Endothelial cell of umbilical vein (primary cell): ENCODE measurements at regions not wholly inside any gene's neighbourhood (a gene's known extent, or its start where the extent isn't known, plus 50 kb on each side); places are given as distances from the start of the nearest gene placed in this dataset.

Experiments used
- BruUV-seq: library from RNA; stranded (reverse); fragments of 400-500 nt; replicated peaks from 2 replicates; lab custom pipeline; 2021; lab: Mats Ljungman, UMichigan
- CTCF ChIA-PET: fragments of 300-600, 350-600 bp; sonication (Branson Sonifier 250); formaldehyde crosslinking; loops from one replicate; lab custom pipeline; 2021; ENCODE audit warnings: antibody characterized with exemption, inconsistent platforms; lab: Charles Lee
- POLR2A ChIA-PET: fragments of 300-600, 350-600 bp; sonication (Branson Sonifier 250); formaldehyde crosslinking; loops from one replicate; lab custom pipeline; 2021; ENCODE audit warnings: antibody characterized with exemption, inconsistent platforms; lab: Charles Lee
- DNase-seq: peaks from one replicate; pipeline ENCODE4 v3.0.0-alpha.2; 2011; ENCODE audit warnings: low read depth, low spot score
- FAIRE-seq: peaks from 2 replicates; lab custom pipeline; 2011; peaks lifted over from hg19 to GRCh38; lab: Jason Lieb, UNC
- H2AFZ ChIP-seq: 2 replicates; pipeline ENCODE4 v1.6.0; 2012; ENCODE audit warnings: low read depth, low read length, control low read depth, inconsistent platforms
- H3K27ac ChIP-seq: 2 replicates; pipeline ENCODE4 v1.5.1; 2011; ENCODE audit warnings: low read depth, mild to moderate bottlenecking, control low read depth, low read length, moderate library complexity; ENCODE audit not compliant: insufficient read depth
- H3K27me3 ChIP-seq, 2 experiments: 2 replicates each; pipeline versions ENCODE4 v1.6.0 to v1.6.1; 2011; ENCODE audit warnings: low read length in 2 of 2, mixed read lengths in 1 of 2; ENCODE audit not compliant: control insufficient read depth in 2 of 2, insufficient read depth in 2 of 2
- H3K36me3 ChIP-seq, 2 experiments: 2 replicates in 1 of 2; 3 replicates in 1 of 2; pipeline ENCODE4 v1.5.1; 2011; ENCODE audit warnings: low read length in 2 of 2, mild to moderate bottlenecking in 1 of 2, moderate library complexity in 1 of 2; ENCODE audit not compliant: control insufficient read depth in 2 of 2, insufficient read depth in 2 of 2; ENCODE audit errors: extremely low read depth in 1 of 2
- H3K4me1 ChIP-seq: 3 replicates; pipeline ENCODE4 v1.5.1; 2011; ENCODE audit warnings: mild to moderate bottlenecking, low read length; ENCODE audit not compliant: control insufficient read depth, insufficient read depth; ENCODE audit errors: extremely low read depth
- H3K4me2 ChIP-seq: 2 replicates; pipeline ENCODE4 v1.6.1; 2011; ENCODE audit warnings: low read length, control low read depth, mixed read lengths; ENCODE audit not compliant: insufficient read depth
- H3K4me3 ChIP-seq, 3 experiments: fragments of 200-600 bp in 1 of 3; sonication (generic), shearing (Covaris generic) in 1 of 3; replicated peaks in 1 of 3; 2 replicates each; pipeline ENCODE4 v1.5.1; 2011 to 2016; ENCODE audit warnings: control low read depth in 3 of 3, low read length in 3 of 3, mild to moderate bottlenecking in 2 of 3, inconsistent platforms in 1 of 3, low read depth in 1 of 3, moderate library complexity in 1 of 3; ENCODE audit not compliant: insufficient read depth in 1 of 3
- H3K79me2 ChIP-seq: 2 replicates; pipeline ENCODE4 v1.6.0; 2012; ENCODE audit warnings: low read length, inconsistent platforms; ENCODE audit not compliant: control insufficient read depth, insufficient read depth
- H3K9ac ChIP-seq: replicated peaks from 2 replicates; pipeline ENCODE3; 2011; ENCODE audit warnings: low read length, control low read depth; ENCODE audit not compliant: insufficient read depth; ENCODE audit errors: extremely low read depth
- H3K9me1 ChIP-seq: replicated peaks from 3 replicates; pipeline ENCODE4 v1.6.0; 2011; ENCODE audit warnings: mild to moderate bottlenecking, low read length; ENCODE audit not compliant: control insufficient read depth, insufficient read depth; ENCODE audit errors: extremely low read depth
- H3K9me3 ChIP-seq: replicated peaks from 2 replicates; pipeline ENCODE4 v1.5.1; 2012; ENCODE audit warnings: low read length, inconsistent platforms; ENCODE audit not compliant: control insufficient read depth, insufficient read depth
- H4K20me1 ChIP-seq: replicated peaks from 2 replicates; pipeline ENCODE3; 2011; ENCODE audit warnings: mild to moderate bottlenecking, low read length; ENCODE audit not compliant: control insufficient read depth, insufficient read depth; ENCODE audit errors: extremely low read depth
- EZH2 ChIP-seq: IDR thresholded peaks from 2 replicates; pipeline ENCODE4 v1.6.1; 2012; ENCODE audit warnings: borderline replicate concordance, low read depth, mild to moderate bottlenecking, moderate library complexity, low read length, inconsistent platforms; ENCODE audit not compliant: severe bottlenecking
- FOS ChIP-seq: IDR thresholded peaks from 2 replicates; pipeline ENCODE4 v1.6.1; 2011; ENCODE audit warnings: mild to moderate bottlenecking, low read length, moderate library complexity, borderline replicate concordance; ENCODE audit not compliant: insufficient read depth
- GATA2 ChIP-seq: IDR thresholded peaks from 2 replicates; pipeline ENCODE4 v1.7.0; 2011; ENCODE audit warnings: low read depth, mild to moderate bottlenecking, moderate library complexity, mixed read lengths, low read length; ENCODE audit not compliant: insufficient read length, insufficient read depth
- JUN ChIP-seq: IDR thresholded peaks from 2 replicates; pipeline ENCODE4 v1.6.1; 2011; ENCODE audit warnings: borderline replicate concordance, low read depth; ENCODE audit not compliant: insufficient read length, insufficient read depth
- MYC ChIP-seq: IDR thresholded peaks from one replicate; pipeline ENCODE4 v1.6.1; 2011; ENCODE audit warnings: mild to moderate bottlenecking, low read depth, low read length
- POLR2A ChIP-seq: IDR thresholded peaks from 2 replicates; pipeline ENCODE4 v1.6.1; 2012; ENCODE audit warnings: low read depth, mild to moderate bottlenecking, control low read depth, low read length
- POLR2AphosphoS5 ChIP-seq: IDR thresholded peaks from 2 replicates; pipeline ENCODE4 v1.6.1; 2012; ENCODE audit warnings: low read depth, mild to moderate bottlenecking, control low read depth, low read length, moderate library complexity; ENCODE audit not compliant: insufficient read depth
- dilution Hi-C: fragments of 300-500 bp; cut with MboI; formaldehyde crosslinking; loops from one replicate; pipeline ENCODE4 v1.15.0; 2019; ENCODE audit warnings: low sequenced_read_pairs; ENCODE audit not compliant: extremely low pct_ligation_motif_present
- intact Hi-C: fragments of 100-400 bp; cut with micrococcal nuclease; formaldehyde crosslinking; loops from one replicate; pipeline ENCODE4 v1.10.0; 2022
- TF ChIP-seq, protein P1 (sequence below), 2 donors: IDR thresholded peaks; 1 replicate in 1 of 2; 2 replicates in 1 of 2; pipeline ENCODE4 v1.5.1; 2011; ENCODE audit warnings: low read length in 2 of 2, mild to moderate bottlenecking in 2 of 2, moderate library complexity in 2 of 2, control low read depth in 1 of 2, inconsistent platforms in 1 of 2, low read depth in 1 of 2; ENCODE audit not compliant: insufficient read depth in 1 of 2; ENCODE audit errors: extremely low read depth in 1 of 2
- TF ChIP-seq, protein P2 (sequence below): IDR thresholded peaks from 2 replicates; pipeline ENCODE4 v1.6.1; 2011; ENCODE audit not compliant: insufficient read depth, insufficient read length

DNA sequence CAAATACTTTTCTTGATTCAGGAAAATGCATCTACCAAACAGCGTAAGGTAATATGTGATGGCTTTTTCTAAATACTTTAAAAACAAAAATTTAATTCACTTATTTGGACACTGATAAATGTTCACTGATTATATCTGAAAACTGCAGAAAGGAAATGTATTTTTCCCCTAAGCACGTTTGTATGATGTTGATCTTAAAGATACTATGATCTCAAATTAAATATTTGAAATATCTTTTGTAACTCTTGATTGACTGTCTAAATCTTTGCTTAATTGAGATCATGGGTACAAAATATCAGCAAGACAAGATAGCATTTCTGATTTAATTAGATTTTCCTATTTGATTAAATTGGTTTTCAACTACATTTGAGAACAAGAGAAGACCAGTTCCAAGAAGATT lies 281.0 kb upstream of the UGT8 start:
- H3K36me3 ChIP-seq: no peaks in the 10 kb centered on the region
- no peak overlapping the region for H3K4me3 ChIP-seq
- DNase-seq (no peak), FAIRE-seq (no peak)
- no TSS peak for BruUV-seq
- no peak overlapping the region for H3K4me2 ChIP-seq
- dilution Hi-C loops (no loop called here), intact Hi-C loops (no loop called here)
- H3K27me3 ChIP-seq: no peaks in the 10 kb centered on the region
- no peaks in the 10 kb centered on the region for H3K79me2 ChIP-seq
- TF ChIP-seq MYC (no peak), POLR2AphosphoS5 (no peak), POLR2A (no peak), GATA2 (no peak), JUN (no peak), FOS (no peak), EZH2 (no peak)
- TF ChIP-seq, protein P1, sequence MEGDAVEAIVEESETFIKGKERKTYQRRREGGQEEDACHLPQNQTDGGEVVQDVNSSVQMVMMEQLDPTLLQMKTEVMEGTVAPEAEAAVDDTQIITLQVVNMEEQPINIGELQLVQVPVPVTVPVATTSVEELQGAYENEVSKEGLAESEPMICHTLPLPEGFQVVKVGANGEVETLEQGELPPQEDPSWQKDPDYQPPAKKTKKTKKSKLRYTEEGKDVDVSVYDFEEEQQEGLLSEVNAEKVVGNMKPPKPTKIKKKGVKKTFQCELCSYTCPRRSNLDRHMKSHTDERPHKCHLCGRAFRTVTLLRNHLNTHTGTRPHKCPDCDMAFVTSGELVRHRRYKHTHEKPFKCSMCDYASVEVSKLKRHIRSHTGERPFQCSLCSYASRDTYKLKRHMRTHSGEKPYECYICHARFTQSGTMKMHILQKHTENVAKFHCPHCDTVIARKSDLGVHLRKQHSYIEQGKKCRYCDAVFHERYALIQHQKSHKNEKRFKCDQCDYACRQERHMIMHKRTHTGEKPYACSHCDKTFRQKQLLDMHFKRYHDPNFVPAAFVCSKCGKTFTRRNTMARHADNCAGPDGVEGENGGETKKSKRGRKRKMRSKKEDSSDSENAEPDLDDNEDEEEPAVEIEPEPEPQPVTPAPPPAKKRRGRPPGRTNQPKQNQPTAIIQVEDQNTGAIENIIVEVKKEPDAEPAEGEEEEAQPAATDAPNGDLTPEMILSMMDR (IDR thresholded peaks at IDR 0.05; ENCODE audit: extremely low read depth in 1 of 2, insufficient read depth in 1 of 2, low read depth in 1 of 2, low read length in 2 of 2): no peak
- TF ChIP-seq, protein P2, sequence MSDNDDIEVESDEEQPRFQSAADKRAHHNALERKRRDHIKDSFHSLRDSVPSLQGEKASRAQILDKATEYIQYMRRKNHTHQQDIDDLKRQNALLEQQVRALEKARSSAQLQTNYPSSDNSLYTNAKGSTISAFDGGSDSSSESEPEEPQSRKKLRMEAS: no peak
- H3K9ac ChIP-seq: no peak overlapping the region
- no peak overlapping the region for H3K27ac ChIP-seq
- ChIA-PET POLR2A (no interaction called here), CTCF (interaction anchor here (1.2 kb wide), 1 partner anchor 12 kb away, joined by 4 read pairs; no protein-coding TSS in a partner anchor)
- H3K9me3 ChIP-seq: no peaks in the 10 kb centered on the region
- H3K4me1 ChIP-seq: no peaks in the 10 kb centered on the region
- no peaks in the 10 kb centered on the region for H3K9me1 ChIP-seq
- no peak overlapping the region for H2AFZ ChIP-seq
- no peaks in the 10 kb centered on the region for H4K20me1 ChIP-seq
